H1 (cell line): ENCODE measurements at regions not wholly inside any gene's neighbourhood (a gene's known extent, or its start where the extent isn't known, plus 50 kb on each side); places are given as distances from the start of the nearest gene placed in this dataset.

Experiments
- CTCF ChIA-PET: fragments of 300-600 bp; sonication (Branson Sonifier 250); formaldehyde crosslinking; loops from one replicate; lab custom pipeline; 2021; ENCODE audit not compliant: partially characterized antibody; lab: Charles Lee
- POLR2A ChIA-PET: fragments of 300-600 bp; sonication (Branson Sonifier 250); formaldehyde crosslinking; loops from one replicate; lab custom pipeline; 2021; ENCODE audit warnings: inconsistent platforms; ENCODE audit not compliant: partially characterized antibody; lab: Charles Lee
- DNase-seq, 2 experiments: peaks; one replicate each; pipeline versions ENCODE4 v3.0.0 to v3.0.0-alpha.2; 2010 to 2022; ENCODE audit warnings: low spot score in 2 of 2, low read depth in 1 of 2, mixed read lengths in 1 of 2
- FAIRE-seq: peaks from 2 replicates; lab custom pipeline; 2011; peaks lifted over from hg19 to GRCh38; lab: Jason Lieb, UNC
- H2AFZ ChIP-seq: 2 replicates; pipeline ENCODE4 v1.8.1; 2012; ENCODE audit warnings: low read length, inconsistent platforms
- H2AK5ac ChIP-seq: 2 replicates; pipeline ENCODE4 v1.6.1; 2013; ENCODE audit warnings: low read depth, low read length
- H2BK120ac ChIP-seq: replicated peaks from 2 replicates; pipeline ENCODE3; 2013; ENCODE audit warnings: low read depth, low read length, inconsistent platforms
- H2BK12ac ChIP-seq: 2 replicates; pipeline ENCODE4 v1.6.1; 2013; ENCODE audit warnings: low read depth, low read length
- H2BK15ac ChIP-seq: 2 replicates; pipeline ENCODE4 v1.6.1; 2013; ENCODE audit warnings: low read length
- H2BK20ac ChIP-seq: 2 replicates; pipeline ENCODE4 v1.6.1; 2013; ENCODE audit warnings: low read length
- H2BK5ac ChIP-seq: 2 replicates; pipeline ENCODE4 v1.6.1; 2013; ENCODE audit warnings: low read depth, low read length
- H3K14ac ChIP-seq: 2 replicates; pipeline ENCODE4 v1.6.1; 2013; ENCODE audit warnings: inconsistent platforms; ENCODE audit not compliant: insufficient read length
- H3K18ac ChIP-seq: 2 replicates; pipeline ENCODE4 v1.6.1; 2013; ENCODE audit warnings: low read length; ENCODE audit errors: extremely low read depth
- H3K23ac ChIP-seq: 2 replicates; pipeline ENCODE4 v1.6.1; 2013; ENCODE audit warnings: inconsistent platforms; ENCODE audit not compliant: insufficient read length
- H3K23me2 ChIP-seq: 2 replicates; pipeline ENCODE4 v1.6.1; 2013; ENCODE audit warnings: low read depth, low read length
- H3K27ac ChIP-seq: 2 replicates; pipeline ENCODE4 v1.6.1; 2011; ENCODE audit warnings: low read depth, low read length, inconsistent platforms
- H3K27me3 ChIP-seq, 4 experiments: replicated peaks in 1 of 4; 1 replicate in 1 of 4; 2 replicates in 3 of 4; pipeline versions ENCODE4 v1.6.1 to v1.8.1; 2011 to 2013; ENCODE audit warnings: low read length in 3 of 4, mild to moderate bottlenecking in 3 of 4, inconsistent platforms in 2 of 4, mixed read lengths in 2 of 4, moderate library complexity in 1 of 4; ENCODE audit not compliant: control insufficient read depth in 3 of 4, insufficient read depth in 3 of 4; ENCODE audit errors: extremely low read depth in 1 of 4
- H3K36me3 ChIP-seq, 4 experiments: 2 replicates each; pipeline versions ENCODE4 v1.6.1 to v1.8.1; 2011 to 2013; ENCODE audit warnings: mild to moderate bottlenecking in 4 of 4, low read length in 3 of 4, moderate library complexity in 2 of 4, control low read depth in 1 of 4, inconsistent platforms in 1 of 4; ENCODE audit not compliant: insufficient read depth in 4 of 4, control insufficient read depth in 2 of 4
- H3K4ac ChIP-seq: replicated peaks from 2 replicates; pipeline ENCODE3; 2013; ENCODE audit warnings: low read length, low read depth, mixed read lengths, inconsistent platforms; ENCODE audit not compliant: insufficient read length
- H3K4me1 ChIP-seq, 4 experiments: replicated peaks in 1 of 4; 1 replicate in 1 of 4; 2 replicates in 3 of 4; pipeline versions ENCODE4 v1.6.1 to v1.8.1; 2011 to 2013; ENCODE audit warnings: low read length in 3 of 4, inconsistent platforms in 2 of 4, mixed read lengths in 1 of 4; ENCODE audit not compliant: insufficient read depth in 4 of 4, control insufficient read depth in 3 of 4
- H3K4me2 ChIP-seq, 2 experiments: 2 replicates each; pipeline versions ENCODE4 v1.6.1 to v1.8.1; 2011 to 2013; ENCODE audit warnings: low read depth in 2 of 2, low read length in 2 of 2, control low read depth in 1 of 2, inconsistent platforms in 1 of 2, mild to moderate bottlenecking in 1 of 2; ENCODE audit not compliant: insufficient read depth in 1 of 2
- H3K4me3 ChIP-seq, 4 experiments: fragments of 200-600, 300-600 bp in 1 of 4; sonication (generic), shearing (Covaris generic), sonication (Bioruptor Twin) in 1 of 4; 2 replicates each; pipeline versions ENCODE4 v1.5.1 to v1.8.1; 2011 to 2016; ENCODE audit warnings: low read length in 4 of 4, low read depth in 3 of 4, control low read depth in 2 of 4, inconsistent platforms in 2 of 4, mild to moderate bottlenecking in 2 of 4, mixed read lengths in 1 of 4, moderate library complexity in 1 of 4; ENCODE audit not compliant: insufficient read depth in 2 of 4; ENCODE audit errors: extremely low read depth in 1 of 4
- H3K56ac ChIP-seq: replicated peaks from 2 replicates; pipeline ENCODE3; 2013; ENCODE audit warnings: low read depth, mild to moderate bottlenecking, mixed read lengths, low read length, inconsistent platforms; ENCODE audit not compliant: insufficient read length
- H3K79me1 ChIP-seq: 2 replicates; pipeline ENCODE4 v1.6.1; 2013; ENCODE audit warnings: low read depth, low read length, control low read depth
- H3K79me2 ChIP-seq, 2 experiments: 2 replicates each; pipeline versions ENCODE4 v1.6.1 to v1.8.1; 2012 to 2013; ENCODE audit warnings: low read length in 2 of 2, mild to moderate bottlenecking in 2 of 2, inconsistent platforms in 1 of 2; ENCODE audit not compliant: insufficient read depth in 2 of 2, control insufficient read depth in 1 of 2
- H3K9ac ChIP-seq, 4 experiments: replicated peaks in 1 of 4; 1 replicate in 1 of 4; 2 replicates in 3 of 4; pipeline versions ENCODE4 v1.6.1 to v1.8.1; 2011 to 2013; ENCODE audit warnings: low read depth in 3 of 4, low read length in 3 of 4, control low read depth in 2 of 4, mild to moderate bottlenecking in 2 of 4, moderate library complexity in 2 of 4, inconsistent platforms in 1 of 4; ENCODE audit errors: extremely low read depth in 1 of 4
- H3K9me3 ChIP-seq, 2 experiments: 2 replicates each; pipeline versions ENCODE4 v1.6.1 to v1.8.1; 2012 to 2013; ENCODE audit warnings: mild to moderate bottlenecking in 2 of 2, moderate library complexity in 2 of 2, control low read depth in 1 of 2, inconsistent platforms in 1 of 2, low read depth in 1 of 2, low read length in 1 of 2, mixed read lengths in 1 of 2; ENCODE audit not compliant: insufficient read depth in 2 of 2
- H4K20me1 ChIP-seq, 2 experiments: replicated peaks in 1 of 2; 2 replicates each; pipeline versions ENCODE3 to v1.8.1; 2011 to 2013; ENCODE audit warnings: inconsistent platforms in 2 of 2, low read length in 2 of 2, mild to moderate bottlenecking in 1 of 2; ENCODE audit not compliant: insufficient read depth in 2 of 2, control insufficient read depth in 1 of 2
- H4K5ac ChIP-seq: 2 replicates; pipeline ENCODE4 v1.6.1; 2013; ENCODE audit warnings: low read length, low read depth, mixed read lengths, inconsistent platforms; ENCODE audit not compliant: insufficient read length
- H4K8ac ChIP-seq: 2 replicates; pipeline ENCODE4 v1.8.0; 2013; ENCODE audit warnings: mild to moderate bottlenecking, moderate library complexity, low read length, inconsistent platforms; ENCODE audit not compliant: insufficient read depth; ENCODE audit errors: extremely low read depth
- H4K91ac ChIP-seq: replicated peaks from 2 replicates; pipeline ENCODE3; 2013; ENCODE audit warnings: low read length, mixed read lengths, inconsistent platforms; ENCODE audit not compliant: insufficient read length
- RXRA ChIP-seq: IDR thresholded peaks from 2 replicates; pipeline ENCODE4 v1.6.1; 2011; ENCODE audit warnings: low read depth, mild to moderate bottlenecking, low read length, moderate library complexity; ENCODE audit not compliant: insufficient read depth
- SUZ12 ChIP-seq: fragments of 200-600 bp; sonication (generic); IDR thresholded peaks from 2 replicates; pipeline ENCODE4 v1.6.1; 2012; ENCODE audit warnings: mild to moderate bottlenecking, inconsistent platforms, low read length, moderate library complexity, mixed read lengths
- WGBS, 2 experiments: shearing (Covaris generic) in 1 of 2; methylation state at CpG; one replicate each; pipeline versions ENCODE4 v1.1.6 to v1.1.7; 2013 to 2015; ENCODE audit warnings: low lambda C conversion rate in 2 of 2, mixed read lengths in 2 of 2, inconsistent platforms in 1 of 2, low coverage in 1 of 2, missing lambda C conversion rate in 1 of 2; ENCODE audit not compliant: insufficient replicate concordance in 2 of 2, insufficient coverage in 1 of 2, insufficient read length in 1 of 2; ENCODE audit errors: extremely low coverage in 1 of 2, missing lambda C conversion rate in 1 of 2; 5-methylcytosine and 5-hydroxymethylcytosine counted together

DNA sequence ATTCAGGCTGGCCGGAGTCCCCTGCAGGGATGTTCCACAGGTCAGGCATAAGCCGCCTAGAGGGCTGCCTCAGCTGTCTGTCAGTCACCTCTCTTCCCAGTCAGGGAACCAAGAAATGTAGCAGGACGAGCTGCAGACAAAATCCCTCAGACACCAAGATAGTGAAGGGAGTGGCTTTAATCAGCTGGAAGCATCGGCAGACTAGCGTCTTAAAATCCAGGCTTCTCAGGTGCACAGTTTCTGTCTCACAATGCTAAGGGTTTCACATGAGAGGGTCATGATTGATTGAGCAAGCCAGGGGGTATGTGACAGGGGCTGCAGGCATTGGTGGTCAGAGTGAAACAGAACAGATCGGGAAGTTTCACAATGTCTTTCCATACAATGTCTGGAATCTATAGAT, 247.2 kb downstream of the CDH10 start:
- H3K14ac ChIP-seq, result no peak overlapping the region
- H4K91ac ChIP-seq, result no peak overlapping the region
- H3K27me3 ChIP-seq, result no peaks in the 10 kb centered on the region
- no peak overlapping the region for H2BK20ac ChIP-seq
- H3K4ac ChIP-seq, result no peak overlapping the region
- H2BK12ac ChIP-seq, result no peak overlapping the region
- H3K9me3 ChIP-seq, result peaks cover 5% of the 10 kb centered on the region in 2 experiments; a peak in 2 of 4 replicates
- H2AFZ ChIP-seq, result no peak overlapping the region
- H3K9ac ChIP-seq, result no peak overlapping the region
- 94% methylated on average over 6 of the region's 6 CpGs; no CpG with 5 or more reads in 1 of the 2 experiments for WGBS, 2 experiments
- no peak overlapping the region for H2BK5ac ChIP-seq
- H3K4me1 ChIP-seq, result no peaks in the 10 kb centered on the region
- H3K27ac ChIP-seq, result no peak overlapping the region
- no peak for DNase-seq
- ChIA-PET CTCF (interaction anchor here (1.4 kb wide), 1 partner anchor 18 kb away, joined by 4 read pairs; no protein-coding TSS in a partner anchor), POLR2A (no interaction called here)
- no peak overlapping the region for H2AK5ac ChIP-seq
- TF ChIP-seq RXRA (no peak), SUZ12 (no peak)
- no peaks in the 10 kb centered on the region for H3K79me2 ChIP-seq
- no peaks in the 10 kb centered on the region for H3K23me2 ChIP-seq
- H4K5ac ChIP-seq, result no peak overlapping the region
- FAIRE-seq, result no peak
- H4K20me1 ChIP-seq, result no peaks in the 10 kb centered on the region
- no peak overlapping the region for H3K18ac ChIP-seq
- no peak overlapping the region for H2BK15ac ChIP-seq
- no peak overlapping the region for H4K8ac ChIP-seq
- no peak overlapping the region for H3K4me2 ChIP-seq
- no peaks in the 10 kb centered on the region for H3K36me3 ChIP-seq
- no peaks in the 10 kb centered on the region for H3K79me1 ChIP-seq
- no peak overlapping the region for H3K56ac ChIP-seq
- no peak overlapping the region for H3K4me3 ChIP-seq
- no peak overlapping the region for H3K23ac ChIP-seq
- H2BK120ac ChIP-seq, result no peak overlapping the region
